Natural killer cell (primary cell): ENCODE measurements at regions not wholly inside any gene's neighbourhood (a gene's known extent, or its start where the extent isn't known, plus 50 kb on each side); places are given as distances from the start of the nearest gene placed in this dataset.

Source experiments
- ATAC-seq, 3 donors: fragments of 150-1000 bp in 2 of 3; fragments of 200-7000 bp in 1 of 3; cut with Tn5 transposase; 1 replicate in 1 of 3; 2 replicates in 2 of 3; pipeline ENCODE4 v1.10.0; 2021; ENCODE audit warnings: mild to moderate bottlenecking in 2 of 3, moderate library complexity in 2 of 3
- DNase-seq, 2 donors: peaks; one replicate each; pipeline versions ENCODE4 v3.0.0 to v3.0.0-alpha.2; 2013 to 2021; ENCODE audit warnings: mixed read lengths in 1 of 2
- H3K27ac ChIP-seq: one replicate; pipeline ENCODE4 v1.5.1; 2013; ENCODE audit warnings: mild to moderate bottlenecking, low read length
- H3K27me3 ChIP-seq: one replicate; pipeline ENCODE4 v1.6.1; 2013; ENCODE audit warnings: low read length; ENCODE audit not compliant: control insufficient read depth, insufficient read depth
- H3K36me3 ChIP-seq: one replicate; pipeline ENCODE4 v1.6.1; 2013; ENCODE audit warnings: low read length; ENCODE audit not compliant: control insufficient read depth, insufficient read depth
- H3K4me1 ChIP-seq: one replicate; pipeline ENCODE4 v1.6.1; 2013; ENCODE audit warnings: low read length; ENCODE audit not compliant: control insufficient read depth, insufficient read depth
- H3K4me3 ChIP-seq: one replicate; pipeline ENCODE4 v1.5.1; 2013; ENCODE audit warnings: low read length
- H3K9me3 ChIP-seq: one replicate; pipeline ENCODE4 v1.6.1; 2013; ENCODE audit warnings: low read length; ENCODE audit not compliant: control insufficient read depth, insufficient read depth
- H3K27ac Mint-ChIP-seq, 2 donors: one replicate each; pipeline ENCODE4 v1.8.0; 2022; ENCODE audit warnings: mild to moderate bottlenecking in 2 of 2, mixed read lengths in 2 of 2, moderate library complexity in 1 of 2
- H3K27me3 Mint-ChIP-seq, 2 donors: one replicate each; pipeline ENCODE4 v1.8.0; 2022; ENCODE audit warnings: low read depth in 2 of 2, mixed read lengths in 2 of 2
- H3K36me3 Mint-ChIP-seq: one replicate; pipeline ENCODE4 v1.8.0; 2022; ENCODE audit warnings: mixed read lengths
- H3K4me1 Mint-ChIP-seq, 2 donors: one replicate each; pipeline ENCODE4 v1.8.0; 2022; ENCODE audit warnings: mixed read lengths in 2 of 2
- H3K4me3 Mint-ChIP-seq: one replicate; pipeline ENCODE4 v1.8.0; 2022; ENCODE audit warnings: mild to moderate bottlenecking, moderate library complexity, mixed read lengths
- H3K9me3 Mint-ChIP-seq, 2 donors: one replicate each; pipeline ENCODE4 v1.8.0; 2022; ENCODE audit warnings: mixed read lengths in 2 of 2
- WGBS: methylation state at CpG from one replicate; pipeline ENCODE4 v1.1.7; 2013; ENCODE audit warnings: missing lambda C conversion rate; ENCODE audit not compliant: insufficient coverage; 5-methylcytosine and 5-hydroxymethylcytosine counted together
- intact Hi-C: fragments of 100-400 bp; cut with micrococcal nuclease; formaldehyde crosslinking; loops from one replicate; pipeline ENCODE4 v1.14.2; 2022
- TF ChIP-seq, protein P1 (sequence below): fragments of 200-600 bp; IDR thresholded peaks from one replicate; pipeline ENCODE4 v1.8.0; 2022; ENCODE audit warnings: antibody characterized with exemption

DNA sequence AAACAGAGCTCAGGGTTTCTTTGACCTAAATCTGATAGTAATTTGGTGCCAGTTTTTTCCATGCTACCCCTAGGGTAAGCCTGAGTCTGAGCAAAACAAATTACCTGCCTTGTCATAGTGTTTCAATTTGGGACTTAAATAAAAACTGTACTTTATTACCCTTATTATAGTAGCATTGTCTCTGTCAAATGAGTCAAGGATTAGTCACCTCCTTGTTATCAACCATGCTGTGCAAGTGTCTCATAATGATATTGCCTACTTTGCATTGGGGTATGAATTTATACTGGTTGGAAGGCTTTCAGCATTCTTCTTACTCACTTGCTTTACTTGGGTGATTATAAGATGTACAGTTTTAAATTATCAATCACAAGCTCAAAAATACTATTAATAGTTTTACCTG lies 380.0 kb downstream of the LRFN5 start:
- no peaks in the 10 kb centered on the region for H3K27me3 Mint-ChIP-seq
- peaks cover 12 to 18% of the 10 kb centered on the region in 2 donors for H3K9me3 Mint-ChIP-seq
- no peak overlapping the region for H3K27ac Mint-ChIP-seq
- Histone ChIP-seq H3K4me3 (no peak overlapping the region), H3K27me3 (no peaks in the 10 kb centered on the region), H3K36me3 (no peaks in the 10 kb centered on the region), H3K4me1 (no peaks in the 10 kb centered on the region), H3K27ac (no peak overlapping the region), H3K9me3 (no peaks in the 10 kb centered on the region)
- intact Hi-C loops: no loop called here
- H3K4me3 Mint-ChIP-seq: no peak overlapping the region
- DNase-seq: no peak
- no peaks in the 10 kb centered on the region for H3K4me1 Mint-ChIP-seq
- H3K36me3 Mint-ChIP-seq: no peaks in the 10 kb centered on the region
- no peak for ATAC-seq
- TF ChIP-seq, protein P1, sequence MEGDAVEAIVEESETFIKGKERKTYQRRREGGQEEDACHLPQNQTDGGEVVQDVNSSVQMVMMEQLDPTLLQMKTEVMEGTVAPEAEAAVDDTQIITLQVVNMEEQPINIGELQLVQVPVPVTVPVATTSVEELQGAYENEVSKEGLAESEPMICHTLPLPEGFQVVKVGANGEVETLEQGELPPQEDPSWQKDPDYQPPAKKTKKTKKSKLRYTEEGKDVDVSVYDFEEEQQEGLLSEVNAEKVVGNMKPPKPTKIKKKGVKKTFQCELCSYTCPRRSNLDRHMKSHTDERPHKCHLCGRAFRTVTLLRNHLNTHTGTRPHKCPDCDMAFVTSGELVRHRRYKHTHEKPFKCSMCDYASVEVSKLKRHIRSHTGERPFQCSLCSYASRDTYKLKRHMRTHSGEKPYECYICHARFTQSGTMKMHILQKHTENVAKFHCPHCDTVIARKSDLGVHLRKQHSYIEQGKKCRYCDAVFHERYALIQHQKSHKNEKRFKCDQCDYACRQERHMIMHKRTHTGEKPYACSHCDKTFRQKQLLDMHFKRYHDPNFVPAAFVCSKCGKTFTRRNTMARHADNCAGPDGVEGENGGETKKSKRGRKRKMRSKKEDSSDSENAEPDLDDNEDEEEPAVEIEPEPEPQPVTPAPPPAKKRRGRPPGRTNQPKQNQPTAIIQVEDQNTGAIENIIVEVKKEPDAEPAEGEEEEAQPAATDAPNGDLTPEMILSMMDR: no peak

GRCh38 chr14:41986083-41986645 lies 379.5 kb downstream of the LRFN5 start:
- no peak overlapping the region for H3K27ac ChIP-seq
- no peak for DNase-seq

GRCh38 chr14:41973178-41973577 lies 366.5 kb downstream of the LRFN5 start:
- no peak overlapping the region for H3K4me3 ChIP-seq
- no peak overlapping the region for H3K27ac Mint-ChIP-seq
- no peaks in the 10 kb centered on the region for H3K27me3 Mint-ChIP-seq
- H3K4me1 ChIP-seq: no peaks in the 10 kb centered on the region
- peaks cover 17 to 21% of the 10 kb centered on the region in 2 donors for H3K9me3 Mint-ChIP-seq
- H3K27me3 ChIP-seq: no peaks in the 10 kb centered on the region
- H3K27ac ChIP-seq: no peak overlapping the region
- ATAC-seq (no peak), DNase-seq (no peak)
- H3K36me3 Mint-ChIP-seq: peaks cover 7% of the 10 kb centered on the region
- H3K4me1 Mint-ChIP-seq: no peaks in the 10 kb centered on the region
- intact Hi-C loops: no loop called here
- no peak overlapping the region for H3K4me3 Mint-ChIP-seq
- WGBS: 38% methylated on average over 1 of the region's 2 CpGs
- no peaks in the 10 kb centered on the region for H3K36me3 ChIP-seq
- H3K9me3 ChIP-seq: peaks cover 11% of the 10 kb centered on the region
- TF ChIP-seq, protein P1: no peak

More at GRCh38 chr14:41986083-41986645, 379.5 kb downstream of the LRFN5 start:
- Mint-ChIP-seq H3K9me3 (peaks cover 13 to 21% of the 10 kb centered on the region in 2 donors), H3K27ac (no peak overlapping the region), H3K4me3 (no peak overlapping the region), H3K27me3 (no peaks in the 10 kb centered on the region), H3K4me1 (no peaks in the 10 kb centered on the region), H3K36me3 (no peaks in the 10 kb centered on the region)
- no peak for ATAC-seq
- TF ChIP-seq, protein P1: no peak
- 9% methylated on average over 1 of the region's 2 CpGs for WGBS
- Histone ChIP-seq H3K36me3 (no peaks in the 10 kb centered on the region), H3K4me3 (no peak overlapping the region), H3K27me3 (no peaks in the 10 kb centered on the region), H3K9me3 (no peaks in the 10 kb centered on the region), H3K4me1 (no peaks in the 10 kb centered on the region)
- intact Hi-C loops: no loop called here

- H3K27me3 Mint-ChIP-seq: no peaks in the 10 kb centered on the region
- no peaks in the 10 kb centered on the region for H3K4me1 Mint-ChIP-seq
- Histone ChIP-seq H3K36me3 (no peaks in the 10 kb centered on the region), H3K27me3 (no peaks in the 10 kb centered on the region), H3K4me3 (no peak overlapping the region), H3K9me3 (peaks cover 11% of the 10 kb centered on the region), H3K4me1 (no peaks in the 10 kb centered on the region), H3K27ac (no peak overlapping the region)
- TF ChIP-seq, protein P1: no peak
- no peak overlapping the region for H3K4me3 Mint-ChIP-seq
- H3K27ac Mint-ChIP-seq: no peak overlapping the region
- H3K9me3 Mint-ChIP-seq: peaks cover 18 to 24% of the 10 kb centered on the region in 2 donors
- peaks cover 9% of the 10 kb centered on the region for H3K36me3 Mint-ChIP-seq
- ATAC-seq (no peak), DNase-seq (no peak)
- intact Hi-C loops: no loop called here
Observed at GRCh38 chr14:41972531-41972930, 365.9 kb downstream of the LRFN5 start.
